SU-DHL-6 (cell line): ENCODE measurements at regions not wholly inside any gene's neighbourhood (a gene's known extent, or its start where the extent isn't known, plus 50 kb on each side); places are given as distances from the start of the nearest gene placed in this dataset.

ENCODE experiments used
- H2AFZ ChIP-seq: fragments of 200-600 bp; sonication (generic); 2 replicates; pipeline ENCODE4 v1.6.1; 2014; ENCODE audit warnings: low read depth, mild to moderate bottlenecking, moderate library complexity, mixed read lengths, antibody characterized with exemption, low read length; ENCODE audit not compliant: severe bottlenecking
- H3F3A ChIP-seq: fragments of 200-600 bp; shearing (Covaris generic); 2 replicates; pipeline ENCODE4 v1.6.0; 2016; ENCODE audit warnings: antibody characterized with exemption, mild to moderate bottlenecking; ENCODE audit not compliant: insufficient read depth
- H3K27ac ChIP-seq: fragments of 200-600 bp; sonication (generic); 2 replicates; pipeline ENCODE4 v1.5.1; 2016; ENCODE audit warnings: low read depth, mild to moderate bottlenecking, low read length, moderate library complexity, mixed read lengths
- H3K27me3 ChIP-seq: fragments of 200-600 bp; sonication (generic), shearing (Covaris generic); 2 replicates; pipeline ENCODE4 v1.6.0; 2014; ENCODE audit warnings: mild to moderate bottlenecking, low read length
- H3K36me3 ChIP-seq: fragments of 200-600 bp; sonication (generic); 2 replicates; pipeline ENCODE4 v1.6.1; 2014; ENCODE audit warnings: mild to moderate bottlenecking, low read length, mixed read lengths
- H3K4me2 ChIP-seq: fragments of 300-600, 200-600 bp; shearing (Covaris generic), sonication (generic); 2 replicates; pipeline ENCODE4 v1.6.0; 2014; ENCODE audit warnings: low read length, low read depth, mild to moderate bottlenecking; ENCODE audit not compliant: poor library complexity, severe bottlenecking
- H3K4me3 ChIP-seq: fragments of 200-600 bp; sonication (generic); 2 replicates; pipeline ENCODE4 v1.5.1; 2014; ENCODE audit warnings: antibody characterized with exemption, low read length, mild to moderate bottlenecking, mixed read lengths; ENCODE audit not compliant: insufficient read depth, poor library complexity, severe bottlenecking
- H3K79me2 ChIP-seq: fragments of 200-600 bp; sonication (generic); 2 replicates; pipeline ENCODE4 v1.6.1; 2014; ENCODE audit warnings: mild to moderate bottlenecking, low read length, moderate library complexity; ENCODE audit not compliant: insufficient read depth
- H3K9ac ChIP-seq: fragments of 200-600 bp; sonication (generic); 2 replicates; pipeline ENCODE4 v1.7.0; 2014; ENCODE audit warnings: mild to moderate bottlenecking, low read length
- H3K9me2 ChIP-seq: fragments of 200-600 bp; sonication (generic); replicated peaks from 2 replicates; pipeline ENCODE4 v1.6.1; 2014; ENCODE audit warnings: low read length; ENCODE audit not compliant: insufficient read depth
- H3K9me3 ChIP-seq: fragments of 200-600 bp; sonication (generic); 2 replicates; pipeline ENCODE4 v1.6.1; 2014; ENCODE audit warnings: low read length, mixed read lengths; ENCODE audit not compliant: insufficient read depth
- H4K20me1 ChIP-seq: fragments of 200-600 bp; sonication (generic); 2 replicates; pipeline ENCODE4 v1.6.1; 2014; ENCODE audit warnings: low read depth, mild to moderate bottlenecking, antibody characterized with exemption, low read length, moderate library complexity, mixed read lengths
- CTCF ChIP-seq: fragments of 200-600 bp; sonication (generic); IDR thresholded peaks from one replicate; pipeline ENCODE4 v1.5.1; 2017; ENCODE audit warnings: antibody characterized with exemption, mild to moderate bottlenecking, low read length, moderate library complexity; ENCODE audit not compliant: insufficient read depth, poor library complexity, severe bottlenecking
- EZH2phosphoT487 ChIP-seq: fragments of 200-600 bp; sonication (generic), shearing (Covaris generic); conservative IDR thresholded peaks from 2 replicates; pipeline ENCODE4 v1.6.1; 2018; ENCODE audit warnings: mild to moderate bottlenecking, antibody characterized with exemption, low read length, moderate library complexity, mixed read lengths

- TF ChIP-seq CTCF: no peak
- no peak for TF ChIP-seq EZH2phosphoT487
- Histone ChIP-seq H3K4me2 (no peak overlapping the region), H3K36me3 (no peaks in the 10 kb centered on the region), H3K79me2 (no peaks in the 10 kb centered on the region), H3K9me3 (no peaks in the 10 kb centered on the region), H4K20me1 (no peaks in the 10 kb centered on the region), H2AFZ (no peak overlapping the region), H3K9me2 (no peaks in the 10 kb centered on the region), H3K9ac (no peak overlapping the region), H3K4me3 (no peak overlapping the region), H3K27me3 (no peaks in the 10 kb centered on the region), H3K27ac (no peak overlapping the region), H3F3A (no peaks in the 10 kb centered on the region)
Observed at GRCh38 chr13:59348617-59349016, 815.1 kb downstream of the DIAPH3 start.

GRCh38 chr13:59352600-59352999 is 811.1 kb downstream of the DIAPH3 start:
- H2AFZ ChIP-seq: no peak overlapping the region
- H3K9ac ChIP-seq: no peak overlapping the region
- H4K20me1 ChIP-seq: no peaks in the 10 kb centered on the region
- H3K27me3 ChIP-seq: no peaks in the 10 kb centered on the region
- H3K79me2 ChIP-seq: no peaks in the 10 kb centered on the region
- H3K4me2 ChIP-seq: no peak overlapping the region
- no peaks in the 10 kb centered on the region for H3F3A ChIP-seq
- TF ChIP-seq CTCF (no peak), EZH2phosphoT487 (no peak)
- H3K4me3 ChIP-seq: no peak overlapping the region
- no peak overlapping the region for H3K27ac ChIP-seq
- no peaks in the 10 kb centered on the region for H3K36me3 ChIP-seq
- H3K9me3 ChIP-seq: no peaks in the 10 kb centered on the region
- H3K9me2 ChIP-seq: no peaks in the 10 kb centered on the region

GRCh38 chr13:59354665-59355369 is 808.9 kb downstream of the DIAPH3 start:
- Histone ChIP-seq H4K20me1 (no peaks in the 10 kb centered on the region), H3K4me2 (no peak overlapping the region), H3K27me3 (no peaks in the 10 kb centered on the region), H3K9me2 (no peaks in the 10 kb centered on the region), H3K27ac (no peak overlapping the region), H3K9me3 (no peaks in the 10 kb centered on the region), H3K4me3 (no peak overlapping the region), H3K9ac (no peak overlapping the region), H3K36me3 (no peaks in the 10 kb centered on the region), H3K79me2 (no peaks in the 10 kb centered on the region), H3F3A (no peaks in the 10 kb centered on the region), H2AFZ (no peak overlapping the region)
- TF ChIP-seq EZH2phosphoT487: no peak
- no peak for TF ChIP-seq CTCF
